ENCODE measurements at regions not wholly inside any gene's neighbourhood (a gene's known extent, or its start where the extent isn't known, plus 50 kb on each side); places are given as distances from the start of the nearest gene placed in this dataset.

DNA sequence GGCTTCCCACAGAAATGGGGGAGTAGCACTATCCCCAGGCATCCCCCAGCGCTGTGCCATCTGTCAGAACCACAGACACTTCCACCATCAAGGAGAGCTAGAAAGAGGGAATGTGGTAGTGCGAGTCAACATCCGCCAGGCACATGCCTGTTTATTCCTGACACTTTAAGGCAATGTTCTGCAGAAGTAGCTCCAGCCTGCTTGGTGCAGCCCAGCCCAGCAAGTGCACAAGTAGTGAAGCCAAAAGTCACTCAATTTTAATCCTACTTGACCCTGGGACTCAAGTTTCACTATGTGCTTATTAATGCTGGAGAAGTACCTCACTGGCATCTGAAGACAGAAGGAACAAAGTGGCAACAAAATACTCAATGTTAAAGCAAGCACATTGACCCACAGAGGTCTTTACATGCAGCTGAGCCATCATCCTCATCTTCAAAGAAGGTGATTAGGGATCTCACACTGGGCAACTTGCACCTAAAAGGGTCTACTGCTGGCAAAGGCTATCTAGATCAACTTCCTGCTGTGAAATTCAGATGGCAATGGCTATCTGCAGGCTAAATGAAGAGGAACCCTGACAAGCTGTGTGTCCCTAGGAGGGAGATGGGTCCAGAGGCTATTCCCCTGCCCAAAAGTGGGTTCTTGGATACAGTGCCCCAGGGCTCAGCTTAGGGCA, 61.4 kb upstream of the CLDN18 start:
- 39 to 46% methylated on average over 3 of the region's 3 CpGs for WGBS, 2 donors
- DNase-seq, result no peak
- no peaks in the 10 kb centered on the region for H3K36me3 ChIP-seq
- no peak overlapping the region for H3K4me3 ChIP-seq
- H3K27ac ChIP-seq, result no peak overlapping the region
- no peak for TF ChIP-seq POLR2A (IDR thresholded peaks at IDR 0.05)
- TF ChIP-seq CTCF (IDR thresholded peaks at IDR 0.05), result no peak
- peaks cover 0 to 10% (median 0%) of the 10 kb centered on the region in 4 donors for H3K27me3 ChIP-seq
- H3K9me3 ChIP-seq, result no peaks in the 10 kb centered on the region
- peaks cover 0 to 3% (median 0%) of the 10 kb centered on the region in 3 donors for H3K4me1 ChIP-seq
- intact Hi-C loops (cut with DNase I), result no loop called here

DNA sequence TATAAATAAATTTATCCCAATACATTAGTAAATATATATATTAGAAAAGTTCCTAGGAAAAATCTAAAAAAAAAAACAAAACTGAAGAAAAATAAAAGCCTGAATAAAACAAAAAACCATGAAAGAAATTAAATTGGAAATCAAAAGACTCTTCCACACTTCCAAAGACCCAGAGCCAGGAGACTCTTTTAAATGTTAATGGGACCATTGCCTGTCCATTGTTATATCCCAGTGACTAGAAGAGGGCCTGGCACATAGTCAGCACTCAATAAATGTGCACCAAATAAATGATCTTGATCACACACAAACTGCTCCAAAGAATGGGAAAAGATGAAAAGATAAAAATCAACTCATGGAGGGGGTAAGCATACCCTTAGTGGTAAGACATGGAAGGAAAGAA, 51.3 kb upstream of the CLDN18 start:
- intact Hi-C loops (cut with DNase I), result no loop called here
- Histone ChIP-seq H3K27ac (no peak overlapping the region), H3K4me1 (no peaks in the 10 kb centered on the region), H3K27me3 (peaks cover 0 to 5% (median 0%) of the 10 kb centered on the region in 4 donors), H3K9me3 (no peaks in the 10 kb centered on the region), H3K4me3 (no peak overlapping the region), H3K36me3 (no peaks in the 10 kb centered on the region)
- no peak for TF ChIP-seq CTCF (IDR thresholded peaks at IDR 0.05)
- TF ChIP-seq POLR2A (IDR thresholded peaks at IDR 0.05), result no peak
- no peak for DNase-seq
